Astrocyte of the hippocampus (primary cell): ENCODE measurements at regions not wholly inside any gene's neighbourhood (a gene's known extent, or its start where the extent isn't known, plus 50 kb on each side); places are given as distances from the start of the nearest gene placed in this dataset.
"Not testable (repeated sequence)": the region's sequence is repeated elsewhere in the genome, so short reads cannot be mapped to it uniquely, and the experiment has no call there.

Experiments used
- DNase-seq: peaks from one replicate; pipeline ENCODE4 v3.0.0; 2011; ENCODE audit warnings: low read depth, low spot score

DNA sequence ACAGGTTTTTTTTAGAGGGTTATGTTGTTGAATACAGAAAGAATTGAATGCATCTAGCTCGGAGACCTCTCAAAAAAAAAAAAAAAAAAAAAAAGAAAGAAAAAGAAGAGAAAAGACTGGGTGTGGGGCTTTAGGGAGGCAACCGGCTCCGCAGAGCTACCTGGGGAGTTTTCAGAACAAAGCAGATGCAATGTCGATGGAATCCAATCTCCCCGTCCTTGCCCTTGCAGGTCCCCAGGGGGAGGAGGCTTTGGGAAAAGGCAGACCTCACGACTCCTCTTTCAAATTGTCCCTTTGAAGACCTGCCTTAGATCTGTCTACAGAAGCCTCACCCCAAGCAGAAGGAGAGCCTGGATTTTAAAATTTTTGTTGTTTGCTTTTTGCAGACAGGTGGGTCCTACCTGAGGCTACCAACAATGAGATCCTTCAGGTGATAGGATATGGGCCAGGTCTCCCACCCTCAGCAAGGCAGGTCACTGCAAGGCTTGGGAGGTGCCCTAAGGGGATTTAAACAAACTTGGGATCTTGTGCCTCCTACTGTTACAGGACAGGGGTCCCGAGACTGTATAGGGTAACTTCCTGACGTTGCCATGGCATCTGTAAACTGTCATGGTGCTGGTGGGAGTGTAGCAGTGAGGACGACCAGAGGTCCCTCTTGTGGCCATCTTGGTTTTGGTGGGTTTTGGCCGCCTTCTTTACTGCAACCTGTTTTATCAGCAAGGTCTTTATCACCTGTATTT, 75.2 kb upstream of the PRKX start:
- DNase-seq: no peak

GRCh38 chrX:3787856-3788255, 74.4 kb upstream of the PRKX start:
- DNase-seq: no peak

DNA sequence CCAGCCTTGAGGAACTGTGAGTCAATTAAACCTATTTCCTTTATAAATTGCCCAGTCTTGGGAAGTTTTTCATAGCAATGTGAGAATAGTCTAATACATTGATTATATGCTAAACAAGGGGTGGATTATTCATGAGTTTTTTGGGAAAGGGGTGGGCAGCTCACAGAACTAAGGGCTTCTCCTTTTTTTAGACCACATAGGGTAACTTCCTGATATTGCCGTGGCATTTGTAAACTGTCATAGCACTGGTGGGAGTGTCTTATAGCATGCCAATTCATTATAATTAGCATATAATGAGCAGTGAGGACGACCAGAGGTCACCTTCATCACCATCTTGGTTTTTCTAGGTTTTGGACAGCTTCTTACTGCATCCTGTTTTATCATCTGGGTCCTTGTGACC, 72.4 kb upstream of the PRKX start:
- not testable (repeated sequence) for DNase-seq

DNA sequence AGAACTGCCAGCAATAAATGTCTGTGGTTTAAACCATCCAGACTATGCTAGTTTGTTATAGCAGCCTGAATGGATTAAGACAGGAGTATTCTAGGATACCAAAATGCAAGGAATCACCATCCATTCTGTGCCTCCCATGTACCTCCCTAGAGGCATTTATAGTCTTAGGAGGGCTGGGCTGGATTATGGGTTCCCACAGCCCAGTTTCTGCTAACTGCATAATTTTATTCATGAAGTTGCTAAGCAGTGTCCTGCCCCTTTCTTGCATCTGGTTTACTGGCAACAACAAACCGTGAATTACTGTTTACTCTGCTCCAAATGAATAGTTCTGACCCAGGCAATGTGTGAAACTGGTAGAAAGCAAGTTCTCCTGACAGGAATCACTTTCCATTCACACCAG, 67.1 kb upstream of the PRKX start:
- DNase-seq: no peak

- no peak for DNase-seq
These were observed 66.1 kb upstream of the PRKX start for GRCh38 chrX:3779546-3779945.

DNA sequence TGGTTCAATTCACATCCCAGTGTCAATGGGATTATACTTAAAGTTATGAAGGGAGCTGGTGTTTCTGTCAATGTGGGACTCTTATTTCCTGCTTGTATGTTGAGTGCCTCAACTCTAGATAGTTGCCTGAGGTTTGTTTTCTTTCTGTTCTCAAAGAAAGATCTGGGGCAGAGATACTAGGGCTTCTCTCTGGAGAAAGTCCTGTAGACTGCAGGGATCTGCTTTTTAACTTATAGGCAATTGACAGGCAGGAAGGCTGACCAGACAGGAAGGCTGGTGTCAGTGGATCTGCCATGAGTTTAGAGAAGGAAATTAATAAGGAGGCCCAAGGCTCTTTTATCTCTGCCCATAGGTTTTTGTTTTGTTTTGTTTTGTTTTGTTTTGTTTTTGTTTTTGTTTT, 64.0 kb upstream of the PRKX start:
- no peak for DNase-seq

DNA sequence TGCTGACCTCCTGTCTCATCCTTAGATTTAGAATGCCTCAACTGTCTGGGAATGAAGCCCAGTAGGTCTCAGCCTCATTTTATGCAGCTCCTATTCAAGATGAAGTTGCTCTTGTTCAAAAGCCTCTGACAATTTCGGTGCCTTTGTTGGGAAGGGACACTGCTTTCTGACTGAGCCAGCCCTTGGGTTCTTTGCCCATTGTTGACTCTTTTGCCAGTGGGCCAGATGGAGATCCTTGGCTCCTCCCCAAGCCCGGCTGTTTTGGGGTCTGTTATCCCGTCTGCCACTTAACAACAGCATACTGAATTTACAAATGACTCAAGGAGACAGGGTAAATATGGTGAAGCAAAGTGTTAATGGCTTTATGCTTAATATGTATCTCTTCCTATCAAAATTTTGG, 58.3 kb upstream of the PRKX start:
- DNase-seq: no peak

DNA sequence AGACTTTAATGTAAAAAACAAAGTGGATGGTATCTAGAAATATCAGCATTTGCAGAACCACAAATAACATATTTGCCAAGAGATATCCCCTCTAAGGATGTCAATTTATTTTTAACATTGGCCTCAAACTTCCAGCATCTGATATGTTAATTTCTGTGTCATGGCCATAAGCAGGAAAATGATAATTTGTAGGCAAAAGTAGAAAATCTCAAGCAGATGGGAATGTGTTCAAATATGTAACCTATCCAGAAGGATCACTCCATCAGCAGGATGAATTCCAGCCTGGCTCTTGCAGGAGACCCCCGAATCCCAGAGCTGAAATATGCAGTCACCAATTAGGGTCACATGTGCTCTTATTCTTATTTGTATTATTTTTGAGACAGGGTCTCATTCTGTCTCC, 55.4 kb upstream of the PRKX start:
- no peak for DNase-seq
